HEK293 (cell line): ENCODE measurements at regions not wholly inside any gene's neighbourhood (a gene's known extent, or its start where the extent isn't known, plus 50 kb on each side); places are given as distances from the start of the nearest gene placed in this dataset.

Experiments
- CTCF ChIA-PET: fragments of 350-600 bp; formaldehyde crosslinking; extraction: SDS; loops from one replicate; lab custom pipeline; 2021; ENCODE audit warnings: antibody characterized with exemption; lab: Yijun Ruan, JAX
- POLR2A ChIA-PET: fragments of 300-600 bp; formaldehyde crosslinking; extraction: SDS; loops from one replicate; lab custom pipeline; 2020; ENCODE audit warnings: antibody characterized with exemption, inconsistent platforms; lab: Yijun Ruan, JAX
- H3K27ac ChIP-seq: fragments of 200-500 bp; sonication (Bioruptor generic); 2 replicates; pipeline ENCODE4 v1.5.1; 2014; ENCODE audit warnings: low read depth, low read length, control low read depth, inconsistent platforms; ENCODE audit errors: extremely low read depth
- H3K36me3 ChIP-seq, 2 experiments: fragments of 200-500 bp in 1 of 2; sonication (Bioruptor generic) in 1 of 2; 1 replicate in 1 of 2; 2 replicates in 1 of 2; pipeline ENCODE4 v1.5.1; 2014 to 2017; ENCODE audit warnings: inconsistent platforms in 2 of 2, low read length in 2 of 2; ENCODE audit not compliant: control insufficient read depth in 2 of 2, insufficient read depth in 1 of 2
- H3K4me1 ChIP-seq: fragments of 200-500 bp; sonication (Bioruptor generic); 2 replicates; pipeline ENCODE4 v1.5.1; 2014; ENCODE audit warnings: mild to moderate bottlenecking, low read length, inconsistent platforms; ENCODE audit not compliant: control insufficient read depth, insufficient read depth
- H3K4me3 ChIP-seq: 2 replicates; pipeline ENCODE4 v1.5.1; 2011; ENCODE audit warnings: low read depth, mild to moderate bottlenecking, control low read depth, low read length, moderate library complexity
- H3K9me3 ChIP-seq: fragments of 200-500 bp; sonication (Bioruptor generic); 2 replicates; pipeline ENCODE4 v1.5.1; 2014; ENCODE audit warnings: low read depth, low read length, inconsistent platforms; ENCODE audit not compliant: control insufficient read depth, insufficient read depth
- ATF2 ChIP-seq: fragments of 450-650 bp; formaldehyde crosslinking; IDR thresholded peaks from 2 replicates; pipeline ENCODE4 v1.5.1; 2016; ENCODE audit warnings: missing biosample characterization, missing genetic modification characterization, low read depth
- GLIS2 ChIP-seq: fragments of 450-650 bp; formaldehyde crosslinking; IDR thresholded peaks from 2 replicates; pipeline ENCODE4 v1.5.1; 2016; ENCODE audit warnings: missing biosample characterization, missing genetic modification characterization
- KLF16 ChIP-seq: fragments of 450-650 bp; formaldehyde crosslinking; IDR thresholded peaks from 2 replicates; pipeline ENCODE4 v1.5.1; 2017; ENCODE audit warnings: missing biosample characterization, missing genetic modification characterization
- ZBTB17 ChIP-seq: fragments of 450-650 bp; formaldehyde crosslinking; IDR thresholded peaks from 2 replicates; pipeline ENCODE4 v1.5.1; 2016; ENCODE audit warnings: missing biosample characterization, missing genetic modification characterization
- ZBTB7A ChIP-seq: fragments of 450-650 bp; formaldehyde crosslinking; IDR thresholded peaks from 2 replicates; pipeline ENCODE4 v1.5.1; 2016; ENCODE audit warnings: low read depth, missing biosample characterization, missing genetic modification characterization
- ZNF146 ChIP-seq: fragments of 450-650 bp; formaldehyde crosslinking; IDR thresholded peaks from 2 replicates; pipeline ENCODE4 v1.5.1; 2016; ENCODE audit warnings: missing biosample characterization, missing genetic modification characterization
- ZNF19 ChIP-seq: fragments of 450-650 bp; formaldehyde crosslinking; IDR thresholded peaks from 2 replicates; pipeline ENCODE4; 2016; ENCODE audit warnings: missing biosample characterization, missing genetic modification characterization, low read depth
- ZNF202 ChIP-seq: fragments of 450-650 bp; formaldehyde crosslinking; IDR thresholded peaks from 2 replicates; pipeline ENCODE4 v1.5.1; 2016; ENCODE audit warnings: missing biosample characterization, missing genetic modification characterization, borderline replicate concordance
- ZNF223 ChIP-seq: fragments of 450-650 bp; formaldehyde crosslinking; IDR thresholded peaks from 2 replicates; pipeline ENCODE4 v1.5.1; 2016; ENCODE audit warnings: missing biosample characterization, missing genetic modification characterization
- ZNF239 ChIP-seq: fragments of 450-650 bp; formaldehyde crosslinking; IDR thresholded peaks from 2 replicates; pipeline ENCODE4 v1.5.1; 2016; ENCODE audit warnings: missing biosample characterization, missing genetic modification characterization
- ZNF366 ChIP-seq: fragments of 450-650 bp; formaldehyde crosslinking; conservative IDR thresholded peaks from 2 replicates; pipeline ENCODE4 v1.5.1; 2016; ENCODE audit warnings: missing biosample characterization, missing genetic modification characterization
- ZNF394 ChIP-seq: fragments of 450-650 bp; formaldehyde crosslinking; IDR thresholded peaks from 2 replicates; pipeline ENCODE4 v1.5.1; 2016; ENCODE audit warnings: missing biosample characterization, missing genetic modification characterization, mild to moderate bottlenecking, moderate library complexity, borderline replicate concordance
- ZNF660 ChIP-seq: fragments of 450-650 bp; IDR thresholded peaks from 2 replicates; pipeline ENCODE4 v1.5.1; 2018; ENCODE audit warnings: missing biosample characterization, mild to moderate bottlenecking, missing genetic modification characterization
- ZNF670 ChIP-seq: fragments of 450-650 bp; formaldehyde crosslinking; IDR thresholded peaks from 2 replicates; pipeline ENCODE4 v1.5.1; 2016; ENCODE audit warnings: missing biosample characterization, missing genetic modification characterization, low read depth
- ZNF677 ChIP-seq: fragments of 450-650 bp; IDR thresholded peaks from 2 replicates; pipeline ENCODE4 v1.5.0; 2018; ENCODE audit warnings: missing biosample characterization, mild to moderate bottlenecking, missing genetic modification characterization, moderate library complexity
- ZNF692 ChIP-seq: fragments of 450-650 bp; formaldehyde crosslinking; IDR thresholded peaks from 2 replicates; pipeline ENCODE4 v1.5.1; 2016; ENCODE audit warnings: missing biosample characterization, missing genetic modification characterization
- ZNF76 ChIP-seq: fragments of 450-650 bp; formaldehyde crosslinking; IDR thresholded peaks from 2 replicates; pipeline ENCODE4; 2016; ENCODE audit warnings: low read depth, missing biosample characterization, missing genetic modification characterization, borderline replicate concordance
- ZNF843 ChIP-seq: fragments of 450-650 bp; formaldehyde crosslinking; IDR thresholded peaks from 2 replicates; pipeline ENCODE4 v1.5.1; 2016; ENCODE audit warnings: missing biosample characterization, missing genetic modification characterization
- ZSCAN30 ChIP-seq: fragments of 450-650 bp; IDR thresholded peaks from 2 replicates; pipeline ENCODE4 v1.5.1; 2018; ENCODE audit warnings: missing biosample characterization, mild to moderate bottlenecking, missing genetic modification characterization, moderate library complexity
- ZXDB ChIP-seq: fragments of 450-650 bp; formaldehyde crosslinking; IDR thresholded peaks from 2 replicates; pipeline ENCODE4 v1.5.1; 2016; ENCODE audit warnings: missing biosample characterization, missing genetic modification characterization
- TF ChIP-seq, protein P1 (sequence below): fragments of 450-650 bp; formaldehyde crosslinking; IDR thresholded peaks from 2 replicates; pipeline ENCODE4 v1.5.1; 2016; ENCODE audit warnings: missing biosample characterization, missing genetic modification characterization, borderline replicate concordance

GRCh38 chr12:17344649-17345048, 738.7 kb upstream of the LMO3 start (continued):
- TF ChIP-seq ZNF692 (tag by site-specific recombination), result no peak
- TF ChIP-seq ZNF76 (tag by site-specific recombination), result no peak
- no peak for TF ChIP-seq ZXDB (tag by site-specific recombination)
- no peak for TF ChIP-seq ZNF239 (tag by site-specific recombination)
- no peak for TF ChIP-seq ZNF223 (tag by site-specific recombination)
- no peak for TF ChIP-seq ZNF366 (tag by site-specific recombination)
- no peak for TF ChIP-seq ZNF677 (tag by site-specific recombination)

DNA sequence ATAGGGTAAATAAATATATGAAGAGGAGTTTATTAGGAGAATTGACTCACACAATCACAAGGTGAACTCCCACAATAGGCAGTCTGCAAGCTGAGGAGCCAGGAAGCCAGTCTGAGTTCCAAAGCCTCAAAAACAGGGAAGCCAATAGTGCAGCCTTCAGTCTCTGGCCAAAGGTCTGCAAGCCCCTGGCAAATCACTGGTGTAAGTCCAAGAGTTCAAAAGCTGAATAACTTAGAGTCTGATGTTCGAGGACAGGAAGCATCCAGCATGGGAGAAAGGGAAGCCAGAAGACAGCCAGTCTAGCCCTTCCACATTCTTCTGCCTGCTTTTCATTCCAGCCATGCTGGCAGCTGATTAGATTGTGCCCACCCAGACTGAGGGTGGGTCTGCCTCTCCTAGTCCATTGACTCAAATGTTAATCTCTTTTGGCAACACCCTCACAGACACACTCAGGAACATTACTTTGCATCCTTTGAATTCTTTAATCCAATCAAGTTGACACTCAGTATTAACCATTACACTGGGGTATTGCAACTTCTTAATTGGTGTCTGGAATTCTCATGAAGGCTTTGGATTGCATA, 736.5 kb upstream of the LMO3 start:
- no peaks in the 10 kb centered on the region for H3K9me3 ChIP-seq
- H3K4me3 ChIP-seq, result no peak overlapping the region
- CTCF ChIA-PET, result no interaction called here
- no peak overlapping the region for H3K27ac ChIP-seq
- TF ChIP-seq KLF16, result no peak
- TF ChIP-seq ZNF670 (tag by site-specific recombination), result no peak
- TF ChIP-seq ZNF394 (tag by site-specific recombination), result no peak
- no peak for TF ChIP-seq ZNF660 (tag by site-specific recombination)
- no peak for TF ChIP-seq ZBTB7A (tag by site-specific recombination)
- TF ChIP-seq ZNF146 (tag by site-specific recombination), result no peak
- TF ChIP-seq ZNF843 (tag by site-specific recombination), result no peak
- no peak for TF ChIP-seq ZNF202 (tag by site-specific recombination)
- no peak for TF ChIP-seq GLIS2 (tag by site-specific recombination)
- TF ChIP-seq ATF2, result no peak
- TF ChIP-seq, protein P1, sequence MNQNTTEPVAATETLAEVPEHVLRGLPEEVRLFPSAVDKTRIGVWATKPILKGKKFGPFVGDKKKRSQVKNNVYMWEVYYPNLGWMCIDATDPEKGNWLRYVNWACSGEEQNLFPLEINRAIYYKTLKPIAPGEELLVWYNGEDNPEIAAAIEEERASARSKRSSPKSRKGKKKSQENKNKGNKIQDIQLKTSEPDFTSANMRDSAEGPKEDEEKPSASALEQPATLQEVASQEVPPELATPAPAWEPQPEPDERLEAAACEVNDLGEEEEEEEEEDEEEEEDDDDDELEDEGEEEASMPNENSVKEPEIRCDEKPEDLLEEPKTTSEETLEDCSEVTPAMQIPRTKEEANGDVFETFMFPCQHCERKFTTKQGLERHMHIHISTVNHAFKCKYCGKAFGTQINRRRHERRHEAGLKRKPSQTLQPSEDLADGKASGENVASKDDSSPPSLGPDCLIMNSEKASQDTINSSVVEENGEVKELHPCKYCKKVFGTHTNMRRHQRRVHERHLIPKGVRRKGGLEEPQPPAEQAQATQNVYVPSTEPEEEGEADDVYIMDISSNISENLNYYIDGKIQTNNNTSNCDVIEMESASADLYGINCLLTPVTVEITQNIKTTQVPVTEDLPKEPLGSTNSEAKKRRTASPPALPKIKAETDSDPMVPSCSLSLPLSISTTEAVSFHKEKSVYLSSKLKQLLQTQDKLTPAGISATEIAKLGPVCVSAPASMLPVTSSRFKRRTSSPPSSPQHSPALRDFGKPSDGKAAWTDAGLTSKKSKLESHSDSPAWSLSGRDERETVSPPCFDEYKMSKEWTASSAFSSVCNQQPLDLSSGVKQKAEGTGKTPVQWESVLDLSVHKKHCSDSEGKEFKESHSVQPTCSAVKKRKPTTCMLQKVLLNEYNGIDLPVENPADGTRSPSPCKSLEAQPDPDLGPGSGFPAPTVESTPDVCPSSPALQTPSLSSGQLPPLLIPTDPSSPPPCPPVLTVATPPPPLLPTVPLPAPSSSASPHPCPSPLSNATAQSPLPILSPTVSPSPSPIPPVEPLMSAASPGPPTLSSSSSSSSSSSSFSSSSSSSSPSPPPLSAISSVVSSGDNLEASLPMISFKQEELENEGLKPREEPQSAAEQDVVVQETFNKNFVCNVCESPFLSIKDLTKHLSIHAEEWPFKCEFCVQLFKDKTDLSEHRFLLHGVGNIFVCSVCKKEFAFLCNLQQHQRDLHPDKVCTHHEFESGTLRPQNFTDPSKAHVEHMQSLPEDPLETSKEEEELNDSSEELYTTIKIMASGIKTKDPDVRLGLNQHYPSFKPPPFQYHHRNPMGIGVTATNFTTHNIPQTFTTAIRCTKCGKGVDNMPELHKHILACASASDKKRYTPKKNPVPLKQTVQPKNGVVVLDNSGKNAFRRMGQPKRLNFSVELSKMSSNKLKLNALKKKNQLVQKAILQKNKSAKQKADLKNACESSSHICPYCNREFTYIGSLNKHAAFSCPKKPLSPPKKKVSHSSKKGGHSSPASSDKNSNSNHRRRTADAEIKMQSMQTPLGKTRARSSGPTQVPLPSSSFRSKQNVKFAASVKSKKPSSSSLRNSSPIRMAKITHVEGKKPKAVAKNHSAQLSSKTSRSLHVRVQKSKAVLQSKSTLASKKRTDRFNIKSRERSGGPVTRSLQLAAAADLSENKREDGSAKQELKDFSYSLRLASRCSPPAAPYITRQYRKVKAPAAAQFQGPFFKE (tag by site-specific recombination), result no peak
- TF ChIP-seq ZBTB17, result no peak
- TF ChIP-seq ZNF19 (tag by site-specific recombination), result no peak
- TF ChIP-seq ZSCAN30 (tag by site-specific recombination), result no peak
- POLR2A ChIA-PET, result no interaction called here
- H3K36me3 ChIP-seq, result no peaks in the 10 kb centered on the region
- H3K4me1 ChIP-seq, result no peaks in the 10 kb centered on the region
